HCT116 (cell line): ENCODE measurements at regions not wholly inside any gene's neighbourhood (a gene's known extent, or its start where the extent isn't known, plus 50 kb on each side); places are given as distances from the start of the nearest gene placed in this dataset.

Experiments
- ATAC-seq: fragments of 200-7000 bp; cut with Tn5 transposase; 2 replicates; pipeline ENCODE4 v1.9.1; 2020; ENCODE audit warnings: mild to moderate bottlenecking, moderate library complexity
- BruUV-seq: library from RNA; stranded (reverse); fragments of 400-500 nt; replicated peaks from 2 replicates; lab custom pipeline; 2021; lab: Mats Ljungman, UMichigan
- CTCF ChIA-PET: fragments of 300-600 bp; sonication (Branson Sonifier 250); formaldehyde crosslinking; loops from one replicate; lab custom pipeline; 2021; ENCODE audit warnings: antibody characterized with exemption; lab: Charles Lee
- POLR2A ChIA-PET: fragments of 300-600, 350-600 bp; sonication (Branson Sonifier 250); formaldehyde crosslinking; loops from one replicate; lab custom pipeline; 2021; ENCODE audit warnings: antibody characterized with exemption; lab: Charles Lee
- RAD21 ChIA-PET, 2 experiments: fragments of 300-600 bp; sonication (Branson Sonifier 250); formaldehyde crosslinking; loops; one replicate each; lab custom pipeline; 2023; ENCODE audit warnings: low total read pairs in 2 of 2; ENCODE audit not compliant: uncharacterized antibody in 2 of 2, unreplicated experiment in 2 of 2, low non-redundant PET in 1 of 2; lab: Charles Lee
- DNase-seq: peaks from one replicate; pipeline ENCODE4 v3.0.0-alpha.2; 2010; ENCODE audit warnings: low read depth, low spot score
- H2AFZ ChIP-seq: fragments of 200-600 bp; shearing (Covaris generic), sonication (generic); 2 replicates; pipeline ENCODE4 v1.6.1; 2017; ENCODE audit warnings: low read depth, mixed run types, mixed read lengths, antibody characterized with exemption, low read length; ENCODE audit not compliant: poor library complexity, severe bottlenecking
- H3K27ac ChIP-seq: 2 replicates; pipeline ENCODE4 v1.5.1; 2012; ENCODE audit warnings: low read depth, low read length
- H3K27me3 ChIP-seq: fragments of 200-600 bp; sonication (generic); 2 replicates; pipeline ENCODE4 v1.6.1; 2016; ENCODE audit warnings: mixed run types, low read length, mixed read lengths; ENCODE audit not compliant: insufficient read depth
- H3K36me3 ChIP-seq, 2 experiments: fragments of 200-500 bp in 1 of 2; fragments of 200-600 bp in 1 of 2; sonication (Bioruptor generic) in 1 of 2; sonication (generic) in 1 of 2; 2 replicates each; pipeline versions ENCODE4 v1.5.1 to v1.6.1; 2014 to 2016; ENCODE audit warnings: low read length in 2 of 2, inconsistent platforms in 1 of 2, mixed read lengths in 1 of 2, mixed run types in 1 of 2; ENCODE audit not compliant: insufficient read depth in 2 of 2, control insufficient read depth in 1 of 2
- H3K4me1 ChIP-seq, 2 experiments: fragments of 200-600 bp in 1 of 2; sonication (generic) in 1 of 2; 2 replicates each; pipeline versions ENCODE4 v1.5.1 to v1.6.1; 2012 to 2017; ENCODE audit warnings: low read length in 2 of 2, inconsistent platforms in 1 of 2, mild to moderate bottlenecking in 1 of 2, mixed read lengths in 1 of 2, mixed run types in 1 of 2, moderate library complexity in 1 of 2; ENCODE audit not compliant: insufficient read depth in 2 of 2, control insufficient read depth in 1 of 2
- H3K4me2 ChIP-seq: fragments of 200-600 bp; sonication (generic); 2 replicates; pipeline ENCODE4 v1.6.1; 2017; ENCODE audit warnings: mixed run types, low read length, mixed read lengths
- H3K4me3 ChIP-seq, 2 experiments: fragments of 200-600 bp in 1 of 2; sonication (generic) in 1 of 2; replicated peaks in 1 of 2; 2 replicates each; pipeline ENCODE4 v1.5.1; 2011 to 2016; ENCODE audit warnings: low read length in 2 of 2, control low read depth in 1 of 2, low read depth in 1 of 2, mild to moderate bottlenecking in 1 of 2, mixed read lengths in 1 of 2, mixed run types in 1 of 2
- H3K79me2 ChIP-seq: fragments of 200-600 bp; sonication (generic); 2 replicates; pipeline ENCODE4 v1.6.1; 2017; ENCODE audit warnings: mild to moderate bottlenecking, mixed run types, low read length, moderate library complexity, mixed read lengths; ENCODE audit not compliant: insufficient read depth
- H3K9ac ChIP-seq: fragments of 200-600 bp; sonication (generic); 2 replicates; pipeline ENCODE4 v1.6.1; 2016; ENCODE audit warnings: low read length, mixed read lengths
- H3K9me2 ChIP-seq: fragments of 200-600 bp; sonication (generic), shearing (Covaris generic); 2 replicates; pipeline ENCODE4 v1.6.1; 2017; ENCODE audit warnings: mixed run types, mild to moderate bottlenecking, moderate library complexity; ENCODE audit not compliant: insufficient read depth
- H3K9me3 ChIP-seq, 2 experiments: fragments of 200-500 bp in 1 of 2; fragments of 200-600 bp in 1 of 2; sonication (Bioruptor generic) in 1 of 2; sonication (generic) in 1 of 2; 2 replicates each; pipeline ENCODE4 v1.6.1; 2014 to 2017; ENCODE audit warnings: low read length in 2 of 2, mixed read lengths in 2 of 2, inconsistent platforms in 1 of 2, low read depth in 1 of 2, mild to moderate bottlenecking in 1 of 2, mixed run types in 1 of 2, moderate library complexity in 1 of 2; ENCODE audit not compliant: control insufficient read depth in 1 of 2, insufficient read depth in 1 of 2
- H4K20me1 ChIP-seq: fragments of 200-600 bp; sonication (generic), shearing (Covaris generic); 2 replicates; pipeline ENCODE4 v1.6.1; 2017; ENCODE audit warnings: mixed run types, mild to moderate bottlenecking, moderate library complexity; ENCODE audit not compliant: insufficient read depth
- CBX3 ChIP-seq: IDR thresholded peaks from 2 replicates; pipeline ENCODE4 v1.6.1; 2012; ENCODE audit warnings: low read depth
- CTCF ChIP-seq, 3 experiments: fragments of 200-600 bp in 1 of 3; sonication (generic) in 1 of 3; IDR thresholded peaks in 2 of 3; conservative IDR thresholded peaks in 1 of 3; 2 replicates each; pipeline ENCODE4 v1.5.1; 2012 to 2017; ENCODE audit warnings: low read depth in 2 of 3, low read length in 2 of 3, antibody characterized with exemption in 1 of 3, borderline replicate concordance in 1 of 3, control low read depth in 1 of 3, mild to moderate bottlenecking in 1 of 3, mixed read lengths in 1 of 3, mixed run types in 1 of 3, moderate library complexity in 1 of 3; ENCODE audit not compliant: insufficient read depth in 1 of 3
- ELF1 ChIP-seq: IDR thresholded peaks from 2 replicates; pipeline ENCODE4 v1.6.1; 2012; ENCODE audit warnings: low read depth, borderline replicate concordance
- EZH2 ChIP-seq: fragments of 200-600 bp; sonication (generic); IDR thresholded peaks from 2 replicates; pipeline ENCODE4 v1.6.1; 2017; ENCODE audit warnings: antibody characterized with exemption, mixed run types
- FOSL1 ChIP-seq: IDR thresholded peaks from 2 replicates; pipeline ENCODE4 v1.6.1; 2012; ENCODE audit warnings: low read depth
- JUND ChIP-seq: IDR thresholded peaks from 2 replicates; pipeline ENCODE4 v1.6.1; 2012
- MAX ChIP-seq: IDR thresholded peaks from 2 replicates; pipeline ENCODE4 v1.6.1; 2012
- POLR2AphosphoS5 ChIP-seq: IDR thresholded peaks from 2 replicates; pipeline ENCODE4 v1.6.1; 2011; ENCODE audit warnings: mild to moderate bottlenecking, low read depth, low read length, moderate library complexity
- RAD21 ChIP-seq: IDR thresholded peaks from 2 replicates; pipeline ENCODE4 v1.6.1; 2012; ENCODE audit warnings: low read depth, mild to moderate bottlenecking
- SIN3A ChIP-seq: IDR thresholded peaks from 2 replicates; pipeline ENCODE4 v1.6.1; 2012; ENCODE audit warnings: low read depth
- SP1 ChIP-seq: IDR thresholded peaks from 2 replicates; pipeline ENCODE4 v1.6.1; 2012; ENCODE audit warnings: low read depth
- SRF ChIP-seq: IDR thresholded peaks from 2 replicates; pipeline ENCODE4 v1.6.1; 2012; ENCODE audit warnings: low read depth
- TCF7L2 ChIP-seq: IDR thresholded peaks from 2 replicates; pipeline ENCODE4 v1.7.0; 2011; ENCODE audit warnings: borderline replicate concordance, inconsistent platforms; ENCODE audit not compliant: insufficient read depth, insufficient read length; ENCODE audit errors: extremely low read depth
- YY1 ChIP-seq: IDR thresholded peaks from 2 replicates; pipeline ENCODE4 v1.6.1; 2011; ENCODE audit warnings: low read length, low read depth, moderate library complexity, mild to moderate bottlenecking; ENCODE audit not compliant: insufficient replicate concordance; ENCODE audit errors: extremely low read depth
- ZNF274 ChIP-seq: fragments of 200-500 bp; sonication (Bioruptor generic); IDR thresholded peaks from 2 replicates; pipeline ENCODE4 v1.6.1; 2014; ENCODE audit warnings: mild to moderate bottlenecking, low read depth, low read length, inconsistent platforms
- intact Hi-C: fragments of 100-400 bp; cut with micrococcal nuclease; formaldehyde crosslinking; loops from 2 replicates; pipeline ENCODE4 v1.10.0; 2022
- TF ChIP-seq, protein P1 (sequence below): IDR thresholded peaks from 2 replicates; pipeline ENCODE4 v1.6.1; 2011; ENCODE audit warnings: mild to moderate bottlenecking, low read length, moderate library complexity; ENCODE audit not compliant: insufficient replicate concordance; ENCODE audit errors: extremely low read depth
- TF ChIP-seq, protein P2 (sequence below): IDR thresholded peaks from 2 replicates; pipeline ENCODE4 v1.6.1; 2012

GRCh38 chr2:18136881-18137475 is 258.5 kb downstream of the KCNS3 start (continued):
- TF ChIP-seq CTCF (IDR thresholded peaks at IDR 0.05 in 2 of 3, conservative IDR thresholded peaks at IDR 0.05 in 1 of 3; ENCODE audit: borderline replicate concordance in 1 of 3, insufficient read depth in 1 of 3, low read depth in 2 of 3, low read length in 2 of 3) (no peak), EZH2 (no peak), SIN3A (no peak), SP1 (no peak), ELF1 (no peak), ZNF274 (no peak), TCF7L2 (no peak), YY1 (no peak), CBX3 (no peak), FOSL1 (no peak), JUND (no peak), RAD21 (no peak)

GRCh38 chr2:18133310-18133709 is 254.8 kb downstream of the KCNS3 start:
- ChIA-PET CTCF (no interaction called here), POLR2A (interaction anchor here (0.5 kb wide), 1 partner anchor 510 kb away, joined by 3 read pairs; no protein-coding TSS in a partner anchor), RAD21 (no interaction called here)
- BruUV-seq = no TSS peak
- no peaks in the 10 kb centered on the region for H4K20me1 ChIP-seq
- no peaks in the 10 kb centered on the region for H3K79me2 ChIP-seq
- no peak for DNase-seq
- no peaks in the 10 kb centered on the region for H3K36me3 ChIP-seq
- no peak overlapping the region for H2AFZ ChIP-seq
- no peak for ATAC-seq
- TF ChIP-seq, protein P1, sequence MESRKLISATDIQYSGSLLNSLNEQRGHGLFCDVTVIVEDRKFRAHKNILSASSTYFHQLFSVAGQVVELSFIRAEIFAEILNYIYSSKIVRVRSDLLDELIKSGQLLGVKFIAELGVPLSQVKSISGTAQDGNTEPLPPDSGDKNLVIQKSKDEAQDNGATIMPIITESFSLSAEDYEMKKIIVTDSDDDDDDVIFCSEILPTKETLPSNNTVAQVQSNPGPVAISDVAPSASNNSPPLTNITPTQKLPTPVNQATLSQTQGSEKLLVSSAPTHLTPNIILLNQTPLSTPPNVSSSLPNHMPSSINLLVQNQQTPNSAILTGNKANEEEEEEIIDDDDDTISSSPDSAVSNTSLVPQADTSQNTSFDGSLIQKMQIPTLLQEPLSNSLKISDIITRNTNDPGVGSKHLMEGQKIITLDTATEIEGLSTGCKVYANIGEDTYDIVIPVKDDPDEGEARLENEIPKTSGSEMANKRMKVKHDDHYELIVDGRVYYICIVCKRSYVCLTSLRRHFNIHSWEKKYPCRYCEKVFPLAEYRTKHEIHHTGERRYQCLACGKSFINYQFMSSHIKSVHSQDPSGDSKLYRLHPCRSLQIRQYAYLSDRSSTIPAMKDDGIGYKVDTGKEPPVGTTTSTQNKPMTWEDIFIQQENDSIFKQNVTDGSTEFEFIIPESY = no peak
- TF ChIP-seq YY1 (no peak), JUND (no peak), RAD21 (no peak), SIN3A (no peak), SRF (no peak), POLR2AphosphoS5 (no peak), ELF1 (no peak), MAX (no peak)
- TF ChIP-seq, protein P2, sequence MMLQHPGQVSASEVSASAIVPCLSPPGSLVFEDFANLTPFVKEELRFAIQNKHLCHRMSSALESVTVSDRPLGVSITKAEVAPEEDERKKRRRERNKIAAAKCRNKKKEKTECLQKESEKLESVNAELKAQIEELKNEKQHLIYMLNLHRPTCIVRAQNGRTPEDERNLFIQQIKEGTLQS = no peak
- no peaks in the 10 kb centered on the region for H3K9me2 ChIP-seq
- H3K4me2 ChIP-seq = no peak overlapping the region
- no peaks in the 10 kb centered on the region for H3K4me1 ChIP-seq
- 0 out of 2 replicates have a peak, but pooled peaks cover 21% of the 10 kb centered on the region for H3K27me3 ChIP-seq
- intact Hi-C loops = no loop called here
- no peak overlapping the region for H3K4me3 ChIP-seq
- H3K9ac ChIP-seq = no peak overlapping the region
- H3K9me3 ChIP-seq = no peaks in the 10 kb centered on the region
- no peak overlapping the region for H3K27ac ChIP-seq
